HPDE6-E6E7 (cell line): ENCODE measurements at regions not wholly inside any gene's neighbourhood (a gene's known extent, or its start where the extent isn't known, plus 50 kb on each side); places are given as distances from the start of the nearest gene placed in this dataset.
A peak's percentile ranks its signal among the peaks of the same experiment; 100 is the strongest.

Experiments
- DNase-seq: peaks from one replicate; pipeline ENCODE4 v3.0.0; 2011; ENCODE audit warnings: missing footprints; ENCODE audit errors: extremely low spot score

- no peak for DNase-seq
Observed at GRCh38 chr13:43984292-43984691, 104.6 kb downstream of the LACC1 start.

GRCh38 chr13:43985422-43986072, 105.8 kb downstream of the LACC1 start:
- no peak for DNase-seq

GRCh38 chr13:43986421-43986981, 106.8 kb downstream of the LACC1 start:
- DNase-seq, result no peak

GRCh38 chr13:43988302-43988701, 108.6 kb downstream of the LACC1 start:
- DNase-seq, result no peak

GRCh38 chr13:43990021-43990420, 110.3 kb downstream of the LACC1 start:
- no peak for DNase-seq

GRCh38 chr13:43990829-43991228, 111.1 kb downstream of the LACC1 start:
- no peak for DNase-seq

GRCh38 chr13:43991773-43992201, 112.1 kb downstream of the LACC1 start:
- DNase-seq, result peak; percentile 0

GRCh38 chr13:43992211-43992610, 112.5 kb downstream of the LACC1 start:
- DNase-seq, result no peak

GRCh38 chr13:43994999-43995859, 115.5 kb downstream of the LACC1 start:
- DNase-seq, result no peak

GRCh38 chr13:43996221-43996620, 116.5 kb downstream of the LACC1 start:
- no peak for DNase-seq

GRCh38 chr13:44003481-44003880, 123.8 kb downstream of the LACC1 start:
- DNase-seq, result no peak

- DNase-seq, result peak; percentile 33
Observed at GRCh38 chr13:44004878-44005277, 125.2 kb downstream of the LACC1 start.

- DNase-seq, result no peak
Observed at GRCh38 chr13:44007451-44007850, 127.7 kb downstream of the LACC1 start.

GRCh38 chr13:44011036-44011435, 131.3 kb downstream of the LACC1 start:
- DNase-seq, result no peak

- no peak for DNase-seq
Observed at GRCh38 chr13:44012910-44013757, 133.4 kb downstream of the LACC1 start.

GRCh38 chr13:44013758-44014291, 134.1 kb downstream of the LACC1 start:
- DNase-seq, result no peak

- DNase-seq, result no peak
Observed at GRCh38 chr13:44014501-44014900, 134.8 kb downstream of the LACC1 start.

GRCh38 chr13:44015118-44015517, 135.4 kb downstream of the LACC1 start:
- DNase-seq, result no peak

- no peak for DNase-seq
Observed at GRCh38 chr13:44015811-44016210, 136.1 kb downstream of the LACC1 start.

GRCh38 chr13:44017756-44018309, 138.1 kb downstream of the LACC1 start:
- no peak for DNase-seq

GRCh38 chr13:44019651-44020050, 139.9 kb downstream of the LACC1 start:
- DNase-seq, result no peak
